ENCODE measurements at regions not wholly inside any gene's neighbourhood (a gene's known extent, or its start where the extent isn't known, plus 50 kb on each side); places are given as distances from the start of the nearest gene placed in this dataset.

- DNase-seq (ENCODE audit: extremely low spot score, unreplicated experiment): no peak
- peaks cover 5% of the 10 kb centered on the region for H3K4me1 Mint-ChIP-seq (ENCODE audit: unreplicated experiment)
- H3K36me3 Mint-ChIP-seq (ENCODE audit: unreplicated experiment): no peaks in the 10 kb centered on the region
- H3K4me3 Mint-ChIP-seq (ENCODE audit: unreplicated experiment): no peak overlapping the region
- H3K27me3 Mint-ChIP-seq (ENCODE audit: unreplicated experiment): no peaks in the 10 kb centered on the region
- H3K27ac Mint-ChIP-seq (ENCODE audit: unreplicated experiment): no peak overlapping the region
- no peak for TF ChIP-seq CTCF (IDR thresholded peaks at IDR 0.05)
- no peaks in the 10 kb centered on the region for H3K9me3 Mint-ChIP-seq (ENCODE audit: unreplicated experiment)
Measured at GRCh38 chr3:64859625-64860535, 172.1 kb upstream of the ADAMTS9 start.

GRCh38 chr3:64856977-64857516, 169.2 kb upstream of the ADAMTS9 start:
- TF ChIP-seq CTCF (IDR thresholded peaks at IDR 0.05): no peak
- Mint-ChIP-seq H3K4me3 (ENCODE audit: unreplicated experiment) (no peak overlapping the region), H3K36me3 (ENCODE audit: unreplicated experiment) (no peaks in the 10 kb centered on the region), H3K27me3 (ENCODE audit: unreplicated experiment) (no peaks in the 10 kb centered on the region), H3K4me1 (ENCODE audit: unreplicated experiment) (peaks cover 5% of the 10 kb centered on the region), H3K27ac (ENCODE audit: unreplicated experiment) (no peak overlapping the region), H3K9me3 (ENCODE audit: unreplicated experiment) (no peaks in the 10 kb centered on the region)
- no peak for DNase-seq (ENCODE audit: extremely low spot score, unreplicated experiment)

GRCh38 chr3:64856106-64856505, 168.3 kb upstream of the ADAMTS9 start:
- no peaks in the 10 kb centered on the region for H3K36me3 Mint-ChIP-seq (ENCODE audit: unreplicated experiment)
- H3K27ac Mint-ChIP-seq (ENCODE audit: unreplicated experiment): no peak overlapping the region

GRCh38 chr3:64853456-64853855, 165.7 kb upstream of the ADAMTS9 start:
- Mint-ChIP-seq H3K36me3 (ENCODE audit: unreplicated experiment) (no peaks in the 10 kb centered on the region), H3K9me3 (ENCODE audit: unreplicated experiment) (no peaks in the 10 kb centered on the region), H3K4me1 (ENCODE audit: unreplicated experiment) (no peaks in the 10 kb centered on the region), H3K27ac (ENCODE audit: unreplicated experiment) (no peak overlapping the region), H3K4me3 (ENCODE audit: unreplicated experiment) (no peak overlapping the region), H3K27me3 (ENCODE audit: unreplicated experiment) (no peaks in the 10 kb centered on the region)
- no peak for TF ChIP-seq CTCF (IDR thresholded peaks at IDR 0.05)
- no peak for DNase-seq (ENCODE audit: extremely low spot score, unreplicated experiment)

More at GRCh38 chr3:64856106-64856505, 168.3 kb upstream of the ADAMTS9 start:
- H3K9me3 Mint-ChIP-seq (ENCODE audit: unreplicated experiment): no peaks in the 10 kb centered on the region
- no peaks in the 10 kb centered on the region for H3K27me3 Mint-ChIP-seq (ENCODE audit: unreplicated experiment)
- peaks cover 5% of the 10 kb centered on the region for H3K4me1 Mint-ChIP-seq (ENCODE audit: unreplicated experiment)
- no peak for TF ChIP-seq CTCF (IDR thresholded peaks at IDR 0.05)
- H3K4me3 Mint-ChIP-seq (ENCODE audit: unreplicated experiment): no peak overlapping the region
- no peak for DNase-seq (ENCODE audit: extremely low spot score, unreplicated experiment)

GRCh38 chr3:64852738-64853137, 164.9 kb upstream of the ADAMTS9 start:
- no peak overlapping the region for H3K27ac Mint-ChIP-seq (ENCODE audit: unreplicated experiment)

More at GRCh38 chr3:64852738-64853137, 164.9 kb upstream of the ADAMTS9 start:
- Mint-ChIP-seq H3K36me3 (ENCODE audit: unreplicated experiment) (no peaks in the 10 kb centered on the region), H3K27me3 (ENCODE audit: unreplicated experiment) (no peaks in the 10 kb centered on the region), H3K4me1 (ENCODE audit: unreplicated experiment) (no peaks in the 10 kb centered on the region), H3K9me3 (ENCODE audit: unreplicated experiment) (no peaks in the 10 kb centered on the region), H3K4me3 (ENCODE audit: unreplicated experiment) (no peak overlapping the region)
- DNase-seq (ENCODE audit: extremely low spot score, unreplicated experiment): no peak
- no peak for TF ChIP-seq CTCF (IDR thresholded peaks at IDR 0.05)

All from osteocyte (in vitro differentiated cells).